HEK293 (cell line): ENCODE measurements at regions not wholly inside any gene's neighbourhood (a gene's known extent, or its start where the extent isn't known, plus 50 kb on each side); places are given as distances from the start of the nearest gene placed in this dataset.
A peak's percentile ranks its signal among the peaks of the same experiment; 100 is the strongest.

Source experiments
- CTCF ChIA-PET: fragments of 350-600 bp; formaldehyde crosslinking; extraction: SDS; loops from one replicate; lab custom pipeline; 2021; ENCODE audit warnings: antibody characterized with exemption; lab: Yijun Ruan, JAX
- POLR2A ChIA-PET: fragments of 300-600 bp; formaldehyde crosslinking; extraction: SDS; loops from one replicate; lab custom pipeline; 2020; ENCODE audit warnings: antibody characterized with exemption, inconsistent platforms; lab: Yijun Ruan, JAX
- H3K27ac ChIP-seq: fragments of 200-500 bp; sonication (Bioruptor generic); 2 replicates; pipeline ENCODE4 v1.5.1; 2014; ENCODE audit warnings: low read depth, low read length, control low read depth, inconsistent platforms; ENCODE audit errors: extremely low read depth
- H3K36me3 ChIP-seq, 2 experiments: fragments of 200-500 bp in 1 of 2; sonication (Bioruptor generic) in 1 of 2; 1 replicate in 1 of 2; 2 replicates in 1 of 2; pipeline ENCODE4 v1.5.1; 2014 to 2017; ENCODE audit warnings: inconsistent platforms in 2 of 2, low read length in 2 of 2; ENCODE audit not compliant: control insufficient read depth in 2 of 2, insufficient read depth in 1 of 2
- H3K4me1 ChIP-seq: fragments of 200-500 bp; sonication (Bioruptor generic); 2 replicates; pipeline ENCODE4 v1.5.1; 2014; ENCODE audit warnings: mild to moderate bottlenecking, low read length, inconsistent platforms; ENCODE audit not compliant: control insufficient read depth, insufficient read depth
- H3K4me3 ChIP-seq: 2 replicates; pipeline ENCODE4 v1.5.1; 2011; ENCODE audit warnings: low read depth, mild to moderate bottlenecking, control low read depth, low read length, moderate library complexity
- H3K9me3 ChIP-seq: fragments of 200-500 bp; sonication (Bioruptor generic); 2 replicates; pipeline ENCODE4 v1.5.1; 2014; ENCODE audit warnings: low read depth, low read length, inconsistent platforms; ENCODE audit not compliant: control insufficient read depth, insufficient read depth
- ELK4 ChIP-seq: IDR thresholded peaks from 2 replicates; pipeline ENCODE4 v1.6.1; 2011; ENCODE audit warnings: mild to moderate bottlenecking, low read depth, low read length, borderline replicate concordance
- GLI4 ChIP-seq: fragments of 450-650 bp; formaldehyde crosslinking; IDR thresholded peaks from 2 replicates; pipeline ENCODE4 v1.5.1; 2016; ENCODE audit warnings: missing biosample characterization, missing genetic modification characterization
- HIC1 ChIP-seq: fragments of 450-650 bp; formaldehyde crosslinking; IDR thresholded peaks from 2 replicates; pipeline ENCODE4 v1.5.1; 2016; ENCODE audit warnings: missing biosample characterization, missing genetic modification characterization
- INSM2 ChIP-seq: fragments of 450-650 bp; formaldehyde crosslinking; IDR thresholded peaks from 2 replicates; pipeline ENCODE4 v1.5.1; 2016; ENCODE audit warnings: missing biosample characterization, missing genetic modification characterization
- OVOL3 ChIP-seq: fragments of 450-650 bp; formaldehyde crosslinking; IDR thresholded peaks from 2 replicates; pipeline ENCODE4 v1.5.1; 2016; ENCODE audit warnings: missing biosample characterization, missing genetic modification characterization
- ZBTB44 ChIP-seq: fragments of 450-650 bp; IDR thresholded peaks from 2 replicates; pipeline ENCODE4 v1.5.1; 2018; ENCODE audit warnings: missing biosample characterization, mild to moderate bottlenecking, missing genetic modification characterization
- ZIC2 ChIP-seq: fragments of 450-650 bp; formaldehyde crosslinking; IDR thresholded peaks from 2 replicates; pipeline ENCODE4 v1.5.1; 2016; ENCODE audit warnings: missing biosample characterization, missing genetic modification characterization
- ZNF155 ChIP-seq: fragments of 450-650 bp; formaldehyde crosslinking; IDR thresholded peaks from 2 replicates; pipeline ENCODE4 v1.5.1; 2016; ENCODE audit warnings: missing biosample characterization, missing genetic modification characterization
- ZNF214 ChIP-seq: fragments of 450-650 bp; formaldehyde crosslinking; IDR thresholded peaks from 2 replicates; pipeline ENCODE4 v1.5.1; 2017; ENCODE audit warnings: missing biosample characterization, mild to moderate bottlenecking, missing genetic modification characterization, borderline replicate concordance
- ZNF274 ChIP-seq, 2 experiments: fragments of 200-500 bp in 1 of 2; fragments of 450-650 bp in 1 of 2; sonication (Bioruptor generic) in 1 of 2; formaldehyde crosslinking in 1 of 2; IDR thresholded peaks; 2 replicates each; pipeline versions ENCODE4 v1.5.1 to v1.6.1; 2014 to 2016; ENCODE audit warnings: borderline replicate concordance in 1 of 2, inconsistent platforms in 1 of 2, low read length in 1 of 2, missing biosample characterization in 1 of 2, missing genetic modification characterization in 1 of 2
- ZNF280C ChIP-seq: fragments of 450-650 bp; formaldehyde crosslinking; IDR thresholded peaks from 2 replicates; pipeline ENCODE4 v1.5.1; 2016; ENCODE audit warnings: missing biosample characterization, missing genetic modification characterization
- ZSCAN23 ChIP-seq: fragments of 450-650 bp; formaldehyde crosslinking; IDR thresholded peaks from 2 replicates; pipeline ENCODE4 v1.5.1; 2016; ENCODE audit warnings: missing biosample characterization, missing genetic modification characterization

- Histone ChIP-seq H3K4me1 (no peaks in the 10 kb centered on the region), H3K27ac (no peak overlapping the region), H3K9me3 (no peaks in the 10 kb centered on the region), H3K36me3 (peaks cover 0 to 19% of the 10 kb centered on the region in 2 experiments; a peak in 2 of 3 replicates), H3K4me3 (no peak overlapping the region)
- ChIA-PET CTCF (interaction anchor here (0.5 to 0.9 kb wide), 3 partner anchors 41 to 1389 kb away, joined by 3 to 4 read pairs (median 3); no protein-coding TSS in a partner anchor), POLR2A (no interaction called here)
- TF ChIP-seq ZNF155 (tag by site-specific recombination) (no peak), ZNF280C (tag by site-specific recombination) (no peak), GLI4 (tag by site-specific recombination) (no peak), OVOL3 (tag by site-specific recombination) (no peak), ZBTB44 (tag by site-specific recombination) (no peak), ELK4 (no peak), ZIC2 (no peak), ZSCAN23 (tag by site-specific recombination) (no peak), ZNF214 (no peak), HIC1 (tag by site-specific recombination) (no peak), INSM2 (tag by site-specific recombination) (no peak), ZNF274 (IDR thresholded peaks at IDR 0.05; ENCODE audit: low read length) (no peak), ZNF274 (tag by site-specific recombination; IDR thresholded peaks at IDR 0.05; ENCODE audit: borderline replicate concordance) (no peak)
Observed at GRCh38 chr16:27722892-27723450, 173.0 kb downstream of the KATNIP start.

GRCh38 chr16:27723711-27724481 is 174.0 kb downstream of the KATNIP start:
- 0 out of 2 replicates have a peak, but pooled peaks have one; percentile 14 for TF ChIP-seq ZIC2
- no peak for TF ChIP-seq OVOL3 (tag by site-specific recombination)
- ChIA-PET CTCF (no interaction called here), POLR2A (no interaction called here)
- H3K36me3 ChIP-seq = peaks cover 0 to 19% of the 10 kb centered on the region in 2 experiments; a peak in 2 of 3 replicates
- no peak overlapping the region for H3K27ac ChIP-seq
- no peaks in the 10 kb centered on the region for H3K4me1 ChIP-seq
- H3K4me3 ChIP-seq = no peak overlapping the region
- H3K9me3 ChIP-seq = no peaks in the 10 kb centered on the region
